ENCODE measurements at regions not wholly inside any gene's neighbourhood (a gene's known extent, or its start where the extent isn't known, plus 50 kb on each side); places are given as distances from the start of the nearest gene placed in this dataset.

DNA sequence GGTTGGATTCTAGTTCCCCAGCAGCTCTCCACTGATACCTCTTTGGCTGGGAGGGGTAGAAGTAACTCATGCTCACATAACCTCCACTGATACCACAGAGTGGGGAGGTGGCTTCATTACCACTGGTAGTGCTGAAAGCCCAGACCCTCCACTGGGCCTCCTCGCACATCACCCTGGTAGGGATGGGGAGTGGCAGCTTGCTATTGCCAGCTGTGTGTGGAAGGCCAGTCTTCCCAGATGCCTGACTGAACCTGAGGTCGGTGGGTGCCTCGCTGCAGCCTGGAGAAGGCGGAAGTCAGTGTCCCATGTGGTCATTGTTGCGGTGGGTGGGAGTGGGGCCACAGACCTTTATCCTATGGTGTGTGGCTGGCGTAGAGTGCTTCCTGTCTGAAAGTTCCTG, 138.0 kb downstream of the TAF11L14 start:
- intact Hi-C loops (cut with DNase I): no loop called here
- Histone ChIP-seq H3K4me1 (ENCODE audit: control insufficient read depth in 1 of 2, insufficient read depth in 2 of 2, low read length in 2 of 2) (no peaks in the 10 kb centered on the region), H3K4me3 (ENCODE audit: low read length in 2 of 2) (no peak overlapping the region), H3K36me3 (ENCODE audit: control insufficient read depth in 1 of 2, insufficient read depth in 2 of 2, low read length in 1 of 2) (no peaks in the 10 kb centered on the region), H3K27me3 (ENCODE audit: control insufficient read depth in 1 of 2, insufficient read depth in 2 of 2, low read length in 1 of 2) (no peaks in the 10 kb centered on the region), H3K27ac (ENCODE audit: low read depth in 1 of 2, low read length in 2 of 2) (no peak overlapping the region), H3K9me3 (ENCODE audit: control insufficient read depth, low read length) (peaks cover 1% of the 10 kb centered on the region)
- no peak for ATAC-seq (ENCODE audit: low FRiP score)
- no peak for DNase-seq
- WGBS, 2 donors: 92 to 98% methylated on average over 6 of the region's 6 CpGs

DNA sequence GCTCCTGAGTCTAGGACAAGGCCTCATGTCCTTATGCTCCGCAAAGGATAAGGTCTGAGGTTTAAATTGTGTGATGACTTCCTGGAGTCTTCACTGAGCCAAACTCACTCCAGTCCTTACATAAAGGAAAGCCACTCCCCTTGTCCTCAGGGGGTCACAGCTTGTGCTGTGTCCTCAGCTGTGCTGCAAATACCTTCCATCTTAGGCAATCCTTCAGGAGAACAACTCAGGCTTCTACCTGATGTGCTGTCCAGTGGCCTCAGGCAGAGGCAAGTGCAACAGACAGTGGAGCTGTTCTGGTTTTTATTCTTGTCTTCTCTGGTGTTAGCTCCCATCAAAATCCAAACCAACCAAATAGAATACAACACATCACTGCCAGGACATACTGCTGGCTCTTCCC, 151.5 kb downstream of the TAF11L14 start:
- intact Hi-C loops (cut with DNase I): no loop called here
- Histone ChIP-seq H3K4me1 (ENCODE audit: control insufficient read depth in 1 of 2, insufficient read depth in 2 of 2, low read length in 2 of 2) (no peaks in the 10 kb centered on the region), H3K27me3 (ENCODE audit: control insufficient read depth in 1 of 2, insufficient read depth in 2 of 2, low read length in 1 of 2) (no peaks in the 10 kb centered on the region), H3K9me3 (ENCODE audit: control insufficient read depth, low read length) (peaks cover 2% of the 10 kb centered on the region), H3K36me3 (ENCODE audit: control insufficient read depth in 1 of 2, insufficient read depth in 2 of 2, low read length in 1 of 2) (no peaks in the 10 kb centered on the region), H3K4me3 (ENCODE audit: low read length in 2 of 2) (no peak overlapping the region), H3K27ac (ENCODE audit: low read depth in 1 of 2, low read length in 2 of 2) (no peak overlapping the region)
- 96 to 100% methylated on average over 1 of the region's 1 CpG for WGBS, 2 donors
- DNase-seq: no peak
- no peak for ATAC-seq (ENCODE audit: low FRiP score)

DNA sequence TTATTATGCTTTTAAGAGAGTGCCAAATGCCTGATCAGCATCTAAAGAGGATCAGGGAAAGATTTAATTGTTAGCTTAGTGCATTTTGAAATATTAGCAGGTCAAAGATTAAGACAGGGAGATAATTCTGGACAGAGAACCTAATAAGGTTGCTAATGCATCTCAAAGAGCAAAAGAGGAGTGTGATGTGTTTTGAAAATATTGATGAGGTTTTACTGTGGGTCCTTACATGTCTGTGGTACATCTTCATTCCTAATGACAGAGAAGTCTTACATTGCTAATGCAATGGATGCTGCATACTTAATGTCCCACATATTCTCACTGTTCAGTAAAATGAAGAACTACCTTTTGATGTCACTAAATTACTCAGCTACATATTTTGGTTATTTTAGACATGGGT, 154.1 kb downstream of the TAF11L14 start:
- intact Hi-C loops (cut with DNase I): no loop called here
- no peaks in the 10 kb centered on the region for H3K27me3 ChIP-seq (ENCODE audit: control insufficient read depth in 1 of 2, insufficient read depth in 2 of 2, low read length in 1 of 2)
- H3K36me3 ChIP-seq (ENCODE audit: control insufficient read depth in 1 of 2, insufficient read depth in 2 of 2, low read length in 1 of 2): no peaks in the 10 kb centered on the region
- peaks cover 2% of the 10 kb centered on the region for H3K9me3 ChIP-seq (ENCODE audit: control insufficient read depth, low read length)
- no peak for ATAC-seq (ENCODE audit: low FRiP score)
- DNase-seq: no peak
- H3K27ac ChIP-seq (ENCODE audit: low read depth in 1 of 2, low read length in 2 of 2): no peak overlapping the region
- no peaks in the 10 kb centered on the region for H3K4me1 ChIP-seq (ENCODE audit: control insufficient read depth in 1 of 2, insufficient read depth in 2 of 2, low read length in 2 of 2)
- H3K4me3 ChIP-seq (ENCODE audit: low read length in 2 of 2): no peak overlapping the region

DNA sequence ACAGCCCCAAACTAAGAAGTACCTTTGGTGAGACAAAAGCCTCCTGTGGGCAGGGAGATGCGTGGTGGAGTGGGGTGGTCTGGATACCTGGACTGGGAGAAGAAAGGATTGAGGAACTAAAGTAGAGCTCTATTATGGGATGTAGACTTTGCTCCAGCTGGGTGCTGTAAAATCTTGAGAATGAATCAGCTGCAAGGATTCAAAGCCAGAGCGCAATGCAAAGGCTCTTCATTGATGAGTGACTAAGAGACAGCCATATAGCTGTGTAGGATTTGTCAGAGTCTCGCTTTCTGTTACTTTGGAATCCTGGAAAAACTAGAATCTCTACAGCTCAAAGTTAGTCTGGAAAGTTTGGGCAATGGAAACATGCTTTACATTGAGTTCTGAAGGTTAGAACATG, 159.9 kb downstream of the TAF11L14 start:
- Histone ChIP-seq H3K36me3 (ENCODE audit: control insufficient read depth in 1 of 2, insufficient read depth in 2 of 2, low read length in 1 of 2) (no peaks in the 10 kb centered on the region), H3K4me1 (ENCODE audit: control insufficient read depth in 1 of 2, insufficient read depth in 2 of 2, low read length in 2 of 2) (no peaks in the 10 kb centered on the region), H3K27ac (ENCODE audit: low read depth in 1 of 2, low read length in 2 of 2) (no peak overlapping the region), H3K4me3 (ENCODE audit: low read length in 2 of 2) (no peak overlapping the region), H3K27me3 (ENCODE audit: control insufficient read depth in 1 of 2, insufficient read depth in 2 of 2, low read length in 1 of 2) (no peaks in the 10 kb centered on the region), H3K9me3 (ENCODE audit: control insufficient read depth, low read length) (peaks cover 2% of the 10 kb centered on the region)
- ATAC-seq (ENCODE audit: low FRiP score) (no peak), DNase-seq (no peak)
- intact Hi-C loops (cut with DNase I): no loop called here
- WGBS, 2 donors: 91 to 92% methylated on average over 3 of the region's 3 CpGs

DNA sequence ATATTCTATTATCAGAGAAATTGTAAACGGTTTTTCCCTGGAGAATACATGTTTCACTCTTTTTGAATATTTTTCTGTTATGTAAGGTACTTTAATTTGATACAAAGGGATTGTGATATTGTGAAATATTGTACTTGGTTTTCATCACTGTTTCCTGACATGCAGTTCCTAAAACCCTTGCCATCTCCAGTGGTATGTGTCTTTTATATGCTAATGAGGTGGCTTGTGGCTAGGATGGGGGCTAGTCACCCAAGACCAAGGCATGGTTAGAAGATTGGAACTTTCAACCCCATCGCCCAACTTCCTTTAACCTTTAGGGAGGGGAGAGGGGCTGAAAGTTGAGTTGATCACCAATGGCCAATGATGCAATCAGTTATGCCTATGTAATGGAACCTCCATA, 160.6 kb downstream of the TAF11L14 start:
- Histone ChIP-seq H3K9me3 (ENCODE audit: control insufficient read depth, low read length) (no peaks in the 10 kb centered on the region), H3K36me3 (ENCODE audit: control insufficient read depth in 1 of 2, insufficient read depth in 2 of 2, low read length in 1 of 2) (no peaks in the 10 kb centered on the region), H3K27ac (ENCODE audit: low read depth in 1 of 2, low read length in 2 of 2) (no peak overlapping the region), H3K27me3 (ENCODE audit: control insufficient read depth in 1 of 2, insufficient read depth in 2 of 2, low read length in 1 of 2) (no peaks in the 10 kb centered on the region), H3K4me3 (ENCODE audit: low read length in 2 of 2) (no peak overlapping the region), H3K4me1 (ENCODE audit: control insufficient read depth in 1 of 2, insufficient read depth in 2 of 2, low read length in 2 of 2) (no peaks in the 10 kb centered on the region)
- intact Hi-C loops (cut with DNase I): no loop called here
- DNase-seq (no peak), ATAC-seq (ENCODE audit: low FRiP score) (no peak)
- WGBS, 2 donors: 70 to 78% methylated on average over 2 of the region's 2 CpGs

DNA sequence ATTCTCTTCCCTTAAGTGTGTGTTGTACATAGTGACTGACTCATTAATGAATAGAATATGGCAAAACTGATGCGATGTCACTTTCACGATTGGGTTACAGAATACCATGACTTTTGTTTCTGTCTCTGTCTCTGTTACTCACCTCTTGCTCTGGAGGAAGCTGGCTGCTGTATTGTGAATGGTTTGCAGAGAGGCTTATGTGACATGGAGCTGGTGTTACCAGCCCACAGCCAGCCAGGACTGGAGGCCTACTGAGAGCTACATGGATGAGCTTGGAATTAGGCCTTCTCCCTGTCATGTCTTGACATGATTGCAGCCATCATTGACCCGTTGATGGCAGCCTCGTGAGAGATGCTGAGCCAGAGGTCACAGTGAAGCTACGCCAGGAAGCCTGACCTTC, 161.9 kb downstream of the TAF11L14 start:
- Histone ChIP-seq H3K4me1 (ENCODE audit: control insufficient read depth in 1 of 2, insufficient read depth in 2 of 2, low read length in 2 of 2) (no peaks in the 10 kb centered on the region), H3K27me3 (ENCODE audit: control insufficient read depth in 1 of 2, insufficient read depth in 2 of 2, low read length in 1 of 2) (no peaks in the 10 kb centered on the region), H3K9me3 (ENCODE audit: control insufficient read depth, low read length) (no peaks in the 10 kb centered on the region), H3K4me3 (ENCODE audit: low read length in 2 of 2) (no peak overlapping the region), H3K27ac (ENCODE audit: low read depth in 1 of 2, low read length in 2 of 2) (no peak overlapping the region), H3K36me3 (ENCODE audit: control insufficient read depth in 1 of 2, insufficient read depth in 2 of 2, low read length in 1 of 2) (no peaks in the 10 kb centered on the region)
- no peak for DNase-seq
- intact Hi-C loops (cut with DNase I): no loop called here
- 47 to 56% methylated on average over 5 of the region's 5 CpGs for WGBS, 2 donors
- no peak for ATAC-seq (ENCODE audit: low FRiP score)

DNA sequence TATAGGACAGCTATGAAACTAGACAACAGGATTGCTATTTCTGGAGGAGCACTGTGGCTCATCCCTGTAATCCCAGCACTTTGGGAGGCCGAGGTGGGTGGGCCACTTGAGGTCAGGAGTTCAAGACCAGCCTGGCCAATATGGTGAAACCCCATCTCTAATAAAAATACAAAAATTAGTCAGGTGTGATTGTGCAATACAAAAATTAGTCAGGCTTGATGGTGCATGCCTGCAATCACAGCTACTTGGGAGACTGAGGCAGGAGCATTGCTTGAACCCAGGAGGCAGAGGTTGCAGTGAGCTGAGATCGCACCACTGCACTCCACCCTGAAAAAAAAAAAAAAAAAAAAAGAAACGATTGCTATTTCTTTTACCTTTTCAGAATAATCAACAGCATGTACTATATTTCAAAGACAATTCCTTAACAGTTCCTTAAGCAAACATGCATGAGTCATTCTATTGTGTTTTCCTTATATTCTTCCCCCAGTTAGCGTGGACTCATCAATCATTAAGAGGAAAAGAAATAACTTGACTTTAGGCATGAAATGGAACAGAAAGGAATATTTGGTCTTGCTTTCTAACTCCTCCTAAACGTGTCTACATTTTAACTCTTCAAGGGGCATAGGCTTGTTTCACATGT, 162.6 kb downstream of the TAF11L14 start:
- 24 to 35% methylated on average over 5 of the region's 5 CpGs for WGBS, 2 donors
- intact Hi-C loops (cut with DNase I): no loop called here

DNA sequence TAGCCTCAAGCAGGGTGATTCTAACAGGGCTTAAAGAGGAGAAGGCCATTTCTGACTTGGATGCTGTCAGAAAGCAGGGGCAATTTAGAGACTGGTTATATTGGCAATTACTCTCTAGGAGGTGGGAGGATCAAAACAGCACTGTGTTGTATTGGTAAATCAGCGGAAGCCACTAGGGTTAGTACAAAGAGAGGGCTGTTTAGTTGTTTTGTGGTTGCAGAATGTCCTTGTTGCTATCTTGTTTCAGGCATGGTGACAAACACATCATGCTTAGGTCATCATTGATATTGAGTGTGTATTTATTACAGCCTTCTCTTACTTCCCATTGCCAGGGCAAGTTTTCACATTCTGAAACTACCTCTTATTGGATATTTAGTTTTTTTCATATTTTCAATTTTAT, 165.3 kb downstream of the TAF11L14 start:
- Histone ChIP-seq H3K27me3 (ENCODE audit: control insufficient read depth in 1 of 2, insufficient read depth in 2 of 2, low read length in 1 of 2) (no peaks in the 10 kb centered on the region), H3K27ac (ENCODE audit: low read depth in 1 of 2, low read length in 2 of 2) (no peak overlapping the region), H3K4me1 (ENCODE audit: control insufficient read depth in 1 of 2, insufficient read depth in 2 of 2, low read length in 2 of 2) (no peaks in the 10 kb centered on the region), H3K9me3 (ENCODE audit: control insufficient read depth, low read length) (no peaks in the 10 kb centered on the region), H3K4me3 (ENCODE audit: low read length in 2 of 2) (no peak overlapping the region), H3K36me3 (ENCODE audit: control insufficient read depth in 1 of 2, insufficient read depth in 2 of 2, low read length in 1 of 2) (no peaks in the 10 kb centered on the region)
- 60 to 64% methylated on average over 1 of the region's 1 CpG for WGBS, 2 donors
- DNase-seq (no peak), ATAC-seq (ENCODE audit: low FRiP score) (no peak)
- intact Hi-C loops (cut with DNase I): no loop called here

More for the DNA sequence above, 162.6 kb downstream of the TAF11L14 start:
- ATAC-seq (ENCODE audit: low FRiP score): no peak
- no peaks in the 10 kb centered on the region for H3K4me1 ChIP-seq (ENCODE audit: control insufficient read depth in 1 of 2, insufficient read depth in 2 of 2, low read length in 2 of 2)
- DNase-seq: no peak
- H3K9me3 ChIP-seq (ENCODE audit: control insufficient read depth, low read length): no peaks in the 10 kb centered on the region
- no peak overlapping the region for H3K4me3 ChIP-seq (ENCODE audit: low read length in 2 of 2)
- no peaks in the 10 kb centered on the region for H3K36me3 ChIP-seq (ENCODE audit: control insufficient read depth in 1 of 2, insufficient read depth in 2 of 2, low read length in 1 of 2)
- H3K27me3 ChIP-seq (ENCODE audit: control insufficient read depth in 1 of 2, insufficient read depth in 2 of 2, low read length in 1 of 2): no peaks in the 10 kb centered on the region
- H3K27ac ChIP-seq (ENCODE audit: low read depth in 1 of 2, low read length in 2 of 2): no peak overlapping the region

DNA sequence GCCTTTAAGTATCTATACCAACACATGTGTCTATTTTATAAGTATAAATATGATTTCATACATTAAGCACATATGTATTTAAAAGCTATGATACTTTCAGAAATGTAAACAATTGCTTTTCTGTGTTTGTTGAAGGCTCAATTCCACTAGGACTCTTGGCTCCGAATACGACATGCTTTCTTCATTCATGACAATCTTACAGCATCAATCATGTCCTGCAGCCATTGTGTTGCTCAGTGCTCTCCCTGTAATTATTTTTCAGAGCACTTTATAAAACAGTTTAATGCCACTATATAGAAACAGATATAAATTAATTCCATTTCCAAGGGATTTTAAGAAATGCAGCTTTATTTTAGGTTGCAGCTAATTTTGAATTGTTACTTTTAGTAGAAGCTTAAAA, 167.3 kb downstream of the TAF11L14 start:
- Histone ChIP-seq H3K27me3 (ENCODE audit: control insufficient read depth in 1 of 2, insufficient read depth in 2 of 2, low read length in 1 of 2) (no peaks in the 10 kb centered on the region), H3K4me1 (ENCODE audit: control insufficient read depth in 1 of 2, insufficient read depth in 2 of 2, low read length in 2 of 2) (no peaks in the 10 kb centered on the region), H3K36me3 (ENCODE audit: control insufficient read depth in 1 of 2, insufficient read depth in 2 of 2, low read length in 1 of 2) (no peaks in the 10 kb centered on the region), H3K9me3 (ENCODE audit: control insufficient read depth, low read length) (no peaks in the 10 kb centered on the region), H3K4me3 (ENCODE audit: low read length in 2 of 2) (no peak overlapping the region), H3K27ac (ENCODE audit: low read depth in 1 of 2, low read length in 2 of 2) (no peak overlapping the region)
- no peak for DNase-seq
- WGBS, 2 donors: 25 to 30% methylated on average over 2 of the region's 2 CpGs
- intact Hi-C loops (cut with DNase I): loop anchor here in 1 of 2 donors (10.0 kb wide), 1 partner anchor 587 kb away; the partner anchor contains the start of gene BASP1
- no peak for ATAC-seq (ENCODE audit: low FRiP score)

Measured in aorta (tissue), 5 donors.